GM18520 (cell line): ENCODE measurements at regions not wholly inside any gene's neighbourhood (a gene's known extent, or its start where the extent isn't known, plus 50 kb on each side); places are given as distances from the start of the nearest gene placed in this dataset.
"Not testable (repeated sequence)": the region's sequence is repeated elsewhere in the genome, so short reads cannot be mapped to it uniquely, and the experiment has no call there.

Experiments used
- ATAC-seq: cut with Tn5 transposase; IDR thresholded peaks from one replicate; pipeline ENCODE4 v1.9.1; 2021; ENCODE audit not compliant: unreplicated experiment

DNA sequence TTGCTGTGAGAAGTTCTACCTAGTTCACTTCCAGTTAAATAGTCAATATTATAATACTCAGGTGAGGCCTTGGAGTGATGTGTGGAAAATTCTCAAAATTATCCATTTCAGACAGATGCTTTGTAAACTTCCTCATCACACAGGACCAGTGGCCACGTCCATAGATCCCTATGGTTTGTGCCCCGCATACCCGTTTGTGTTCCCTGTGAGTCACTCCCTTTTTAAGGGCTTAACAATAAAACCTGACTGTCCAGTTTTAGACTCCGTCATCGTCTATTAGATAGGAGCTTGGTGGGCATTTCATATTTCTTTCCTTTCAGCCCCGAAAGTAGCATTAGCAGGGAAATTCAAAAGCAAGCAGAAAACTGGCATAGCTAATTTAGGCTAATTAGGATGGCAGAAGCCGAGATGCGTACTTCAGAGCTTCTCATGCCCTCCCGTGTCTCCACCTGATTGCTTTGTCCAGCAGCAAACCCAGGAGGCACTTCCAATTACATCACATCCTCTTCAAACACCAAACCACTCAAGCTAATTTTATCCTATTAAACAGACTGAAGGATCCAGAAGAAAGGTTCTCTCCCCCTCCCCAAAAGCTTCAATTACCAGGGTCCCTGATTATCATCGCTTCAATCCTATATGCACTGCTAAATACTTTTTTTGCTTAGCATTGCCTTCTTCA is 186.6 kb upstream of the OTX2 start:
- no peak for ATAC-seq

- no peak for ATAC-seq
Observed at GRCh38 chr14:56995010-56995409, 184.7 kb upstream of the OTX2 start.

DNA sequence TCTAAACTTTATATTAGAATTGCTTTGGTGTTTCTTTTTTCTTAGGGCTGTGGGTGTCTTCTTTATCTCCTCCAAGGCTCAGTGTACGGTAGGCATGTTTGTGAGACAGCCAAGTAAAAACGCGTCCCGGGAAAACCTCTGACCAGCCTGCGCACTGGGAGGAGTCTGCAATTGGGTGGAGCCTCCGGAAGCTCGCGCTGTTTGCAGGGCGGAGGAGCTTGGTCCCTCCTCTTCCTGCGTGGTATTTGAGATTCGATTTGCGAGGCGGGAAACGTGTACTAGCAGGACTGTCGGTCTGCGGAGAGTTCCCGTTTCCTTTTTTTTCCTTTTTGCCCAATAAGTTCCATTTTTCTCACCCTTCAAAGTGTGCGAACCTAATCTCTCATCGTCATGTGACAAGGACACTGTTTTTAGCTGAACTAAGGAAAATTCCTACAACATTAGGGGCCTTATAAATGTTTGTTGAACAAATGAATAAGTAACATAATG is 182.1 kb upstream of the OTX2 start:
- no peak for ATAC-seq

DNA sequence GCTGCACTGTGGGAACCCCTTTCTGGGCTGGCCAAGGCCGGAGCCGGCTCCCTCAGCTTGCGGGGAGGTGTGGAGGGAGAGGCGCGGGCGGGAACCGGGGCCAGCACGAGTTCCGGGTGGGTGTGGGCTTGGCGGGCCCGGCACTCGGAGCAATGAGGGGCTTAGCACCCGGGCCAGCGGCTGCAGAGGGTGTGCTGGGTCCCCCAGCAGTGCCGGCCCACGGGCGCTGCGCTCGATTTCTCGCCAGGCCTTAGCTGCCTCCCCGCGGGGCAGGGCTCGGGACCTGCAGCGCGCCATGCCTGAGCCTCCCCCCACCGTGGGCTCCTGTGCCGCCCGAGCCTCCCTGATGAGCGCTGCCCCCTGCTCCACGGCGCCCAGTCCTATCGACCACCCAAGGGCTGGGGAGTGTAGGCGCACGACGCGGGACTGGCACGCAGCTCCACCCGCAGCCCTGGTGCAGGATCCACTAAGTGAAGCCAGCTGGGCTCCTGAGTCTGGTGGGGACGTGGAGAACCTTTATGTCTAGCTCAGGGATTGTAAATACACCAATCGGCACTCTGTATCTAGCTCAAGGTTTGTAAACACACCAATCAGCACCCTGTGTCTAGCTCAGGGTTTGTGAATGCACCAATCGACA is 180.8 kb upstream of the OTX2 start:
- not testable (repeated sequence) for ATAC-seq

DNA sequence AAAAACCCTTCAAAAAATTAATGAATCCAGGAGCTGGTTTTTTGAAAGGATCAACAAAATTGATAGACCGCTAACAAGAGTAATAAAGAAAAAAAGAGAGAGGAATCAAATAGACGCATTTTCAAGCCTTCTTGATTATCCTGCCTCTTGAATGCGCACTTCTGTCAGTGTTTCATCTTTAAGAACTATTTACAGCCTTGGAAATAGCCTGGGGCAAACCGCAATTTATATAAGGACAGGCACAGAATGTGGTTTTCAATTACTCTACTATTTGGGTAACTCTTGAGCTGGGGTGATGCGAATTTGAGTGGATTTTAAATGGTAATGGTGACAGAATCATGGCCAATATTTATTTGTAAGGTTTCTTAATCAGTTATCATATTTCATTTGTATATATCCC is 179.1 kb upstream of the OTX2 start:
- no peak for ATAC-seq

- no peak for ATAC-seq
Observed at GRCh38 chr14:56979936-56980335, 169.7 kb upstream of the OTX2 start.

- ATAC-seq, result no peak
Observed at GRCh38 chr14:56976211-56976610, 165.9 kb upstream of the OTX2 start.

GRCh38 chr14:56975521-56975920 is 165.2 kb upstream of the OTX2 start:
- no peak for ATAC-seq

GRCh38 chr14:56972948-56973347 is 162.7 kb upstream of the OTX2 start:
- ATAC-seq, result no peak

DNA sequence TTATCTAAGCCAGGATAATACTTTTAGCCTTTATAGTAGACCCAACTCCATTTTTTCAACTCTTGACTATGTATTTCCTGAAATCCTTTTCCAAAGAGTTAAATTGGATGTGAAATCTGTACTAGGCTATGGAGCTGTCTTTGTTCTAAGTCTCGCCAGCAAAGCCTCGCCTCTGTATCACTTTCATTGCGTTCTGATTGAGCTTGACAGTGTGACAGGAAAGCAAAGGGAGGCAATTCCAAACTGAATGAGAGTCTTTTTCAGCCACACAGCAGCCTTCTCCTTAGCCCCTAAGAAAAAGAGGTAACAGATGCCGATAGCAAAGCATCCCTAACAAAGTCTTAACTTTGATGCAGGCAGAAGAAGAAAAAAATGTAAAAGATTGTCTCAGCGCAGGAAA is 154.6 kb upstream of the OTX2 start:
- ATAC-seq, result no peak

- no peak for ATAC-seq
Observed at GRCh38 chr14:56963381-56963780, 153.1 kb upstream of the OTX2 start.

- ATAC-seq, result no peak
Observed at GRCh38 chr14:56962444-56963080, 152.3 kb upstream of the OTX2 start.

DNA sequence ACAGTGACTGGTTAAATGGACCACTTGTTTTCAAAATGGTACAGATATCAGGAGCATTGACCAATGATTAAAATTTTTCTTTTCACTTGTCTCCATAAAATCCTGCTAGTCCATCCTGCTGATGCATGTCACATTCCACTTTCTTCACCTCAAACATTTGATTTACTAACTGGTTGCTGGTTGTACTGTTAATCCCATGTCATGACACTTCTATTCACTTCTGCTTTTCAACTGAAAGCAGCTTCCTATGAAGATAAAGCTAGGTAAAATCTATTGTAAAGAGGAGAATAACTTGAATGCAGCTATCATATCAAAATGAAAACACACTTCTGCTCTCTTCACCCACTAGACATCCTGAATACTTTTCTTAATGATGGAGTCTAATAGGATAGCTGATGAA is 149.6 kb upstream of the OTX2 start:
- no peak for ATAC-seq

DNA sequence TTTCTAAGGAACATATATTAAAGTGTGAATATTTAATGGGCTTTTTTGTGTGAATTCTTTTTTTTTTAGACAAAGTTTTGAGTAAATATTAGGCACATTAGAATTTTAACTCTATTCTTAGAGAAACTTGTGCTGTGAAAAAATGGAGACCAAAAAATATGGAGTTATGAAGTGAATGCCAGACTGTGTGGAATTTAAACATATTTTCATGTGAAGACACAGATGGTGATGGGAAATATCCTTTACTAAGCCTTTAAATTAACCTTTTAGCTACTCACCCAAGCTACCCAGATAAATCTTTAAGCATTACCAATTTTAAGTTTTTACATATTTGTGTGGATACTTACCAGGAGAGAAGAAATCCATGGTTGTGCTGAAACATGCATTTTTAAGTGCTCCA is 148.8 kb upstream of the OTX2 start:
- ATAC-seq, result no peak

GRCh38 chr14:56956182-56956581 is 145.9 kb upstream of the OTX2 start:
- no peak for ATAC-seq

DNA sequence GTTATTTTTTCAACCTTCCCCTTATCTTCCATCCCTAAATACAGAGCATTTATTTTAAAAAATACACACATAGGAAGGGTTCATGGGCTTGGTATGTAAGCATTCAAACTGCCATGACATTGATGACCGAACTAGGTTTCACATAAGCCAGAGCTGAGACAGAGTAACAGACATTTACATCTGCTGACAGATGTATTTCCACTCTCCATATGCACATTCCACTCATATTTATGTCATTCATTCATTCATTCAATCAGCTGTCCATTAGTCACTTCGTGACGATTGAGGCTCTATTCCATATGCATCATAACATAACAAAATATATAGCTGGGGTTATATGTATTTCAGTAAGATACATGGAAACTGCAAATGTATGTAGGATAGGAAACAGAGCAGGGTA is 145.5 kb upstream of the OTX2 start:
- ATAC-seq, result no peak

GRCh38 chr14:56953884-56954283 is 143.6 kb upstream of the OTX2 start:
- ATAC-seq, result no peak

- ATAC-seq, result no peak
Observed at GRCh38 chr14:56952766-56953473, 142.6 kb upstream of the OTX2 start.

DNA sequence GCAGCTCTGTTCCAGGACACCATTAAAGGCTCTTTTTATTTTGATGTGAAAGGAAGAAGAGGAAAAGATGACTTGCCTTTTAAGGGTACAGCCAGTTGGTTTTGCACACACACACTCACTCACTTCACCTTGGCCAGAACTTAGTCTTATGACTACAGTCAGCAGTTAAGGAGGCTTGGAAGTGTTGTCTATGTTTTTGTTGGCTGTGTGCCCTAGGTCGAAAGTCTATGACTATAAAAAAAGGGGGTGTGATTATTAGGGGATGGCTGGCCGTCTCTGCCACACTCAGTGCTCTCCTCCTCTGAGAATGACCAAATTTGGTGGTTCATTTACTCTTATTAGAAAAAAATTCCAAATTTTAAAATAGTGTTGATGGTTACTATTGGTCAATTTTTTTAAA is 139.5 kb upstream of the OTX2 start:
- ATAC-seq, result no peak

GRCh38 chr14:56945291-56945690 is 135.0 kb upstream of the OTX2 start:
- ATAC-seq, result no peak

- no peak for ATAC-seq
Observed at GRCh38 chr14:56944397-56944796, 134.1 kb upstream of the OTX2 start.

GRCh38 chr14:56933446-56933845 is 123.2 kb upstream of the OTX2 start:
- no peak for ATAC-seq
